AG04450 (cell line): ENCODE measurements at regions not wholly inside any gene's neighbourhood (a gene's known extent, or its start where the extent isn't known, plus 50 kb on each side); places are given as distances from the start of the nearest gene placed in this dataset.

Experiments used
- CTCF ChIA-PET: fragments of 300-600, 350-600 bp; formaldehyde crosslinking; extraction: SDS; loops from one replicate; lab custom pipeline; 2022; ENCODE audit warnings: antibody characterized with exemption, inconsistent platforms; lab: Charles Lee
- POLR2A ChIA-PET: fragments of 350-600 bp; formaldehyde crosslinking; extraction: SDS; loops from one replicate; lab custom pipeline; 2021; ENCODE audit warnings: antibody characterized with exemption, inconsistent platforms; lab: Yijun Ruan, JAX
- DNase-seq: peaks from one replicate; pipeline ENCODE4 v3.0.0-alpha.2; 2011; ENCODE audit warnings: low read depth, low spot score
- H3K27ac ChIP-seq: one replicate; pipeline ENCODE4 v1.5.1; 2012; ENCODE audit warnings: low read depth, low read length, control low read depth
- H3K27me3 ChIP-seq: one replicate; pipeline ENCODE4 v1.6.0; 2012; ENCODE audit warnings: low read length; ENCODE audit not compliant: control insufficient read depth, insufficient read depth
- H3K4me3 ChIP-seq: 2 replicates; pipeline ENCODE4 v1.5.1; 2011; ENCODE audit warnings: mild to moderate bottlenecking, low read depth, low read length, control low read depth
- H3K9me3 ChIP-seq: 2 replicates; pipeline ENCODE4 v1.5.1; 2012; ENCODE audit warnings: low read length; ENCODE audit not compliant: control insufficient read depth, insufficient read depth
- TF ChIP-seq, protein P1 (sequence below): IDR thresholded peaks from 2 replicates; pipeline ENCODE4 v1.5.1; 2011; ENCODE audit warnings: low read depth, low read length, control low read depth, inconsistent platforms

DNA sequence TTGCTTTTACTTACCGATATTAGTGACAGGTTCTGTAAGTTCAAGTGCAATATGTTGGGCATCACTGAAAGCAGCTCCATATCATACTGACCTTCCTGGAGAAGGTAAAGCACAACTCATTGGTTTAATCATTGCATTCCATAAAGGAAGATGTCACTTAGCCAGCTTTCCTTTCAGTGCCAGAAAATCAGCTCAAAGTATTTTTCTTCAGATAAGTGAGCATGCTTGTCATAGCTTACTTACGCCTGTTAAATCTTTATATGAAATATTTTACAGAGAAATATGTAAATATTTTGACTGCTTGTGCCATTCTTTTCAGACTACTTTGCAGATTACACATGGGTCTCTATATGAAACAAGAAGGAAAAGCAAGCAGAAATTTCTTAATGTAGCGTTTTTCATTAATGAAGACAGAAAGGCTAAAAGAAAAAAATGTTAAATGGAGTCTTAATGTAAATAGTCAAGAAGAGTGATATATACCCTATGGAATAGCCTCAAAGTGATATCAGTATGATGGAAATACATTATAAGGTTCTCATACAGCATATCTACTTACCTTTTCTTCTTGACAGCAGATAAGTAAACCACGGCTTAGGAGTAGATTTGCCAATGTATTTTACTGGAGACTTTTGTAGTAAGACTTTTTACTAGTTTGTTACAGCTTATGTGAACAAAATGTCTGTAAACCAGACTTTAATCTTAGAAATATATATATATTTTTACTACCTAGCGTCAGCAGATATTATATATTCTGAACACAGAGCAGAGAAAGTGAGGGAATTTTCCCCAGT lies 649.7 kb downstream of the METTL15 start:
- no peaks in the 10 kb centered on the region for H3K27me3 ChIP-seq
- H3K4me3 ChIP-seq, result no peak overlapping the region
- peak overlapping the region; percentile 63 for H3K27ac ChIP-seq
- no peaks in the 10 kb centered on the region for H3K9me3 ChIP-seq
- TF ChIP-seq, protein P1, sequence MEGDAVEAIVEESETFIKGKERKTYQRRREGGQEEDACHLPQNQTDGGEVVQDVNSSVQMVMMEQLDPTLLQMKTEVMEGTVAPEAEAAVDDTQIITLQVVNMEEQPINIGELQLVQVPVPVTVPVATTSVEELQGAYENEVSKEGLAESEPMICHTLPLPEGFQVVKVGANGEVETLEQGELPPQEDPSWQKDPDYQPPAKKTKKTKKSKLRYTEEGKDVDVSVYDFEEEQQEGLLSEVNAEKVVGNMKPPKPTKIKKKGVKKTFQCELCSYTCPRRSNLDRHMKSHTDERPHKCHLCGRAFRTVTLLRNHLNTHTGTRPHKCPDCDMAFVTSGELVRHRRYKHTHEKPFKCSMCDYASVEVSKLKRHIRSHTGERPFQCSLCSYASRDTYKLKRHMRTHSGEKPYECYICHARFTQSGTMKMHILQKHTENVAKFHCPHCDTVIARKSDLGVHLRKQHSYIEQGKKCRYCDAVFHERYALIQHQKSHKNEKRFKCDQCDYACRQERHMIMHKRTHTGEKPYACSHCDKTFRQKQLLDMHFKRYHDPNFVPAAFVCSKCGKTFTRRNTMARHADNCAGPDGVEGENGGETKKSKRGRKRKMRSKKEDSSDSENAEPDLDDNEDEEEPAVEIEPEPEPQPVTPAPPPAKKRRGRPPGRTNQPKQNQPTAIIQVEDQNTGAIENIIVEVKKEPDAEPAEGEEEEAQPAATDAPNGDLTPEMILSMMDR, result no peak
- CTCF ChIA-PET, result interaction anchor here (1.0 kb wide), 2 partner anchors 571 to 577 kb away, joined by 3 read pairs; no protein-coding TSS in a partner anchor
- POLR2A ChIA-PET, result interaction anchor here (0.5 to 1.9 kb wide), 9 partner anchors 62 to 1059 kb away, joined by 3 to 20 read pairs (median 5); partner anchors contain the start of gene BDNF
- peak; percentile 78 for DNase-seq

DNA sequence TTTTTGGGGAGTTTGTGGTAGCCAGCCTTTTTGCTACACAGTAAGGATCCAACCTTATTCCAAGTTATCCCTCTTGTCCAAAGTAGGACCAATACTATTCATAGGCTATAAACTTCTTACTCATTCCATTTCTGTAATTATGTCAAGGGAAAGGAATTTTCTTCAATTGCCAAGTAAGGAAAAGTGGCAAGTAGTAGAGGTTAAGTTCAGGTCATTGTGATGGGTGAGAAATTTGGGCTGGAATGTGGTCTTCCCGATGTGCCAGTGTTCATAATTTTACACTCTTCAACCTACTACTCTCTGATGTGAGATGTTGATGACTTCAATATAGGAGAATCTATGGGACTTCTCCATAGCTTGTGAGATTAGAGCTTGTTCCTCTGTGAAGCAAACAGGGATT lies 648.8 kb downstream of the METTL15 start:
- Histone ChIP-seq H3K27me3 (no peaks in the 10 kb centered on the region), H3K4me3 (no peak overlapping the region), H3K27ac (peak overlapping the region; percentile 86), H3K9me3 (no peaks in the 10 kb centered on the region)
- TF ChIP-seq, protein P1, result no peak
- peak; percentile 56 for DNase-seq
- ChIA-PET CTCF (interaction anchor here (0.6 to 1.2 kb wide), 3 partner anchors 227 to 1058 kb away, joined by 3 to 5 read pairs (median 3); no protein-coding TSS in a partner anchor), POLR2A (interaction anchor here (0.8 to 1.9 kb wide), 3 partner anchors 78 to 1058 kb away, joined by 4 to 20 read pairs (median 5); no protein-coding TSS in a partner anchor)

DNA sequence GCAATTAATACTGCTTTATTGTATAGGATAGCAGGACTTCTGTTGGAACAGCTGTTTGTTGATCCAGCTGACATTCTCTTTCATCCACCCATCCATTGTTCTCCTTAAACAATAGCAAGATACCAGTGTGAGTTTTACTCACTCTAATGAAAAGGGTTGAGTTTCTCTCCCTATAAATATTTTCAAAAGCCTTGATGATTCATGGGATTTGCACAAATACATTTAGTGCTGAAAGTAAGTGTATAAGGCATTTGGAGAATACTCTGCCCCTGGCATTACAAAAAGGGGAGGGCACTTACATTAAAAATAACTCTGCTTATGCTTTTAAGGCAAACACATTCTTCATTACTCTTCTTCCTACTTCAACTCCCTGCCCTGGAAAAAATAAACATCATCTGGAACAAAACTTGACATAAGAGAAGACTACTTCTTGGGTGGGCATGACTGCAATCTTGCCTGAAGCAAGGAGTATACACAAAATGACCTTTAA lies 634.9 kb downstream of the METTL15 start:
- ChIA-PET POLR2A (no interaction called here), CTCF (no interaction called here)
- DNase-seq, result no peak
- TF ChIP-seq, protein P1, result no peak
- H3K9me3 ChIP-seq, result no peaks in the 10 kb centered on the region
- no peak overlapping the region for H3K4me3 ChIP-seq
- H3K27me3 ChIP-seq, result no peaks in the 10 kb centered on the region
- no peak overlapping the region for H3K27ac ChIP-seq

DNA sequence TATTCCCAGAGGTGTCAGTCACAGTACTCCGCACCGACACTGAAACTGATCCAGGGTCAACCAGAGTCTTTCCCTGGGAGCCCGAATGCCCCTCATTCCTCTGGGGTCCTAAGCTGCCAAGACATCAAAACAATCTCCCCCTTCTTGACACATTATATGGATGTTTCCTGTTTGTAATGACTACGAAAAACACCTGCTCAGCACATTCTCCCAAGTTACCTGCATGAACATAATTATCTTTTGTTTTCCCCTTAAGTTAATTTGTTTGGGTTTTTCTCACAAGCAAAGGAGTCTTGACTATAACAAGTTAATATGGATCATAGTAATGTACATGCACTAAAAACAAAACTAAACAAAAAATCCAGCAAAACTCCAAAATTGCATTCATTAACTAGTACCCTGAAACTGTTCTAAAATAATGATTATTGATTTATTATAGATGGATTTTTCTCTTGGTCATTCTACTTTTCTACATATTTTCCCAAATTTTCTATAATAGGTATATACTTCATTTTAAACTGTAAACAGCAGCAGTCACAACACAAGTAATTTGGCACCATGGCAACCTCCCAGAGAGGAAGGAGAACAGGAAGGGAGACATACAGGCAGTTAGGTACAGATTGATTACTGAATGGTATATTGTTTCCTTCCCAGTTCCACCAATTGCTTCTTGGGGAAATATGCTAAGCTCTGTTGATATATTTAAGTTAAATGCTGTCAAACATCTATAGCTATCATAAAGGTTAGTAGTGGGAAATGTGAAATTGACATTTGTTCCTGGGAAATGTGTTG lies 631.5 kb downstream of the METTL15 start:
- Histone ChIP-seq H3K4me3 (no peak overlapping the region), H3K27me3 (no peaks in the 10 kb centered on the region), H3K27ac (no peak overlapping the region), H3K9me3 (no peaks in the 10 kb centered on the region)
- no peak for DNase-seq
- TF ChIP-seq, protein P1, result no peak
- ChIA-PET POLR2A (no interaction called here), CTCF (interaction anchor here (1.8 kb wide), 1 partner anchor 281 kb away, joined by 3 read pairs; no protein-coding TSS in a partner anchor)
